ENCODE measurements at regions not wholly inside any gene's neighbourhood (a gene's known extent, or its start where the extent isn't known, plus 50 kb on each side); places are given as distances from the start of the nearest gene placed in this dataset.
"Not testable (repeated sequence)": the region's sequence is repeated elsewhere in the genome, so short reads cannot be mapped to it uniquely, and the experiment has no call there.

GRCh38 chr21:28487455-28488070 is 505.1 kb downstream of the LTN1 start:
- DNase-seq (ENCODE audit: extremely low read depth in 1 of 2, low read depth in 1 of 2) = no peak

DNA sequence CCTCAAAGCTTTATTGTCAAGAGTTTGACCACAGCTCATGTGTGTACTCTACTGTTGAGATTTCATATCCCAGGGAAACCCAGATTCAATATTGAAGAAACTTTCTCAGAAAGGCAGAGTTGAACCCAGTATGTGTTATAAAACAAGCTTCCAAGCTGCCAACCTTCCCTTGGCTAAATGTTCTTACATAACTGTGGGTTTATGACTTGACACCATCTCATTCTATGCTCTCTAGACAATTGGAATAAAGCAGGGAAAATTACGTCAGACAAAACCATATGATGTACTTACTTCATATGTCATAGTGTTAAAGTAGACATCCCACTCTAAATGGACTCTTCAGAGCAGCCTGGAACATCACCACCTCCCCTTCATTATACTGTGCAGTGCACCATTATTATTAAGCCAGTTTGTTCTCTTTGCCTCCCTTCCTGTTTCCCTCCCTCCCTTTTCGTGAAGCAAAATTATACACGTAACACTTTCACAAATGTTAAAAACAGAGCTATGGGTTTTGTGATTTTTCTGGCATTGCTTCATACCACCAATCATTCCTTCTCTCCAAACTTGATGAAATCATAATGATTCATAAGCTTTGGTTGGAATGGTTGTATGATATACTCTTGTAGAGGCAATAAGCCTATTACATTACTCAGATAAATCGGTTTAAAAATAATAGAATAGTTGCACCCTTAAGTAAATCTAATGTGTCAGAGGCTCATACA is 507.2 kb downstream of the LTN1 start:
- no peak for DNase-seq (ENCODE audit: extremely low read depth in 1 of 2, low read depth in 1 of 2)

GRCh38 chr21:28483301-28484035 is 509.2 kb downstream of the LTN1 start:
- no peak for DNase-seq (ENCODE audit: extremely low read depth in 1 of 2, low read depth in 1 of 2)

GRCh38 chr21:28482657-28483056 is 510.0 kb downstream of the LTN1 start:
- DNase-seq (ENCODE audit: extremely low read depth in 1 of 2, low read depth in 1 of 2) = no peak

- DNase-seq (ENCODE audit: extremely low read depth in 1 of 2, low read depth in 1 of 2) = no peak
These were observed 512.2 kb downstream of the LTN1 start for GRCh38 chr21:28480470-28480869.

DNA sequence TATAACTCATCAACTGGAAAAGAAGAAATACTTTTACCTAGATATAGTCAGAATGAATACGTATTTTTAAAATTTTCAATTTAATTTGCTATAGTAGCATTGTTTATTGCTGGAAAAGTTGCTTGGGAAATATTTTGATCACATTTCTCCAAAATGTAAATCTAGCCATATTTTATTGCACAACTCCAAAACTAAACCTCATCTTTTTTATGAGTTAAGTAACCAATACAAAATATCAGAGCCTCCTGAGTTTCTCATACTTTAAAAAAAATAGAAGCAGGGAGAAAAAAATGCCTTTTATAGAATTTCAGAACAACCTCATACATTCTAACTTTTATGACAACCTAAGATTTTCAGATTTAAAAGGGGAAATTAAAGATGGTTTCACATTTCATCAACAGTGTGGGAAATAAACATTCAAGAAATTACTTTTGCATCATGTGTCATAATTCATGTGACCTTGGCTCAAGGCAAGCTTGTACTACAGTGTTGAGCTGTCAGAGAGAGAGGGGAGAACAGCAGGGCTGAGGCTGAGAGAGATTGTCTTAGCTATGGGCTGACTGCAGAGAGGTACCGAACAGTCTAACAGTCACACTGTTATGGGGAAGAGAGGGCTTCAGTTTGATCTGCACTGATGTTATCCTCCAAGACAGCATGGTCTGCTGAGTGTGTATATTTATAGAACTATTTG is 519.0 kb downstream of the LTN1 start:
- DNase-seq (ENCODE audit: extremely low read depth in 1 of 2, low read depth in 1 of 2) = no peak

DNA sequence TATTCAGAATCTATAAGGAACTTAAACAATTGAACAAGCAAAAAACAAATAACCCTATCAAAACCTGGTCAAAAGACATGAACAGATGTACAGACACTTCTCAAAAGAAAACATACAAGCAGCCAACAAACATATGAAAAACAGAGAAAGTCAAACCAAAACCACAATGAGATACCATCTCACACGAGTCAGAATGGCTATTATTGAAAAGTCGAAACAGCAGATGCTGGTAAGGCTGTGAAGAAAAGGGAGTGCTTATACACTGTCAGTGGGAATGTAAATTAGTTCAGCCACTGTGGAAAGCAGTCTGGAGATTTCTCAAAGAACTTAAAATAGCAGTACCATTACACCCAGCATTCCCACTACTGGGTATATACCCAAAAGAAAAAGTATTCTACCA is 520.1 kb downstream of the LTN1 start:
- not testable (repeated sequence) for DNase-seq (ENCODE audit: extremely low read depth in 1 of 2, low read depth in 1 of 2)

GRCh38 chr21:28464988-28465387 is 527.7 kb downstream of the LTN1 start:
- no peak for DNase-seq (ENCODE audit: extremely low read depth in 1 of 2, low read depth in 1 of 2)

GRCh38 chr21:28464095-28464494 is 528.6 kb downstream of the LTN1 start:
- DNase-seq (ENCODE audit: extremely low read depth in 1 of 2, low read depth in 1 of 2) = no peak

- no peak for DNase-seq (ENCODE audit: extremely low read depth in 1 of 2, low read depth in 1 of 2)
These were observed 533.5 kb downstream of the LTN1 start for GRCh38 chr21:28459193-28459592.

DNA sequence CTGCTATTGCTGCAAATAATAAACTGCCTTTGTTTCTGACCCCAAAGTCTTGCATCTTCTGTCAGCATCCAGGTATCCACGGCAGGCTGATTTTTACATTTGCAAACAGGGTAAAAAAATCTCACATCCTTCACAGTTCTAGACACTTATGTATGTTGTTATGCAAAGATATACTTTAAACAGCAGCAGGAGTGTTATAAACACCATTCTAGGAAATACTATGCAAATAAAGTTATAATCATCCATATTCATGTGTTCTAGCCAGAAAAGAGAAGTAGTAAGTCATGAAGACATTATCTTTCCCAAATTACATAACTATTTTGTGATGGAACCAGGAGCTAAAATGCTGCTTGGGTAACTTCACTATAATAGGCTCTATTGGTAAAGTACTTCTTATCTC is 534.2 kb downstream of the LTN1 start:
- DNase-seq (ENCODE audit: extremely low read depth in 1 of 2, low read depth in 1 of 2) = no peak

- no peak for DNase-seq (ENCODE audit: extremely low read depth in 1 of 2, low read depth in 1 of 2)
These were observed 537.5 kb downstream of the LTN1 start for GRCh38 chr21:28455253-28455600.

DNA sequence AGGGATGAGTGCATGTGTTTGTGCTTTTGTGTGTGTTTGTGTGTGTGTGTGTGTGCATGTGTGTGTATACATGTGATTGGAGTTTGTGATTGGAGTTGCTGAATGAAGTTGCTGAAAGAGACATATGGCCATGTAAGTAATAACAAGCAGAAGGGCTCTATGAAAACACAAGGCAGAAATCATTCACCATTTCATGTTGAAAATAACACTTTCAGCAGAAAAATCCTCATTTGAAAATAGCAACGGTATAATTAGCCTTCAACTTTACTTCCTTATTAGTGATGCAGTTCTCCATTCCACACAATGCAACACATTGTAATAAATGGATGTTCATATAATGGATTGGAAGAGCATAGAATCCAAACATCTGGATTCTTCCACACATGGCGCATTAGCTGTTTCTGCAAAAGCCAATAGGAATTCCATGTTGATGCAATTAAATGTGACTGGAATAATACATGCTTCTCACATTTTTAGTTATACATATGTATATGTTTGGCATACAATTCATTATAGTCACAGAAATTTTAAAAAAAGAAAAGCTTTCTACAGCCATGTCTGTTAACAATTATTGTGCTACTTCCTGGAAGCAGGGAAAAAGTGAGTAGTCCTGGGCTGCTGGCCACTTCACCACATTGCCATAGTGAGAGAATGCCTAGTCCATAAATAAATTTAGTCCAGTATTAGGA is 538.0 kb downstream of the LTN1 start:
- no peak for DNase-seq (ENCODE audit: extremely low read depth in 1 of 2, low read depth in 1 of 2)

GRCh38 chr21:28447462-28447861 is 545.2 kb downstream of the LTN1 start:
- DNase-seq (ENCODE audit: extremely low read depth in 1 of 2, low read depth in 1 of 2) = no peak

DNA sequence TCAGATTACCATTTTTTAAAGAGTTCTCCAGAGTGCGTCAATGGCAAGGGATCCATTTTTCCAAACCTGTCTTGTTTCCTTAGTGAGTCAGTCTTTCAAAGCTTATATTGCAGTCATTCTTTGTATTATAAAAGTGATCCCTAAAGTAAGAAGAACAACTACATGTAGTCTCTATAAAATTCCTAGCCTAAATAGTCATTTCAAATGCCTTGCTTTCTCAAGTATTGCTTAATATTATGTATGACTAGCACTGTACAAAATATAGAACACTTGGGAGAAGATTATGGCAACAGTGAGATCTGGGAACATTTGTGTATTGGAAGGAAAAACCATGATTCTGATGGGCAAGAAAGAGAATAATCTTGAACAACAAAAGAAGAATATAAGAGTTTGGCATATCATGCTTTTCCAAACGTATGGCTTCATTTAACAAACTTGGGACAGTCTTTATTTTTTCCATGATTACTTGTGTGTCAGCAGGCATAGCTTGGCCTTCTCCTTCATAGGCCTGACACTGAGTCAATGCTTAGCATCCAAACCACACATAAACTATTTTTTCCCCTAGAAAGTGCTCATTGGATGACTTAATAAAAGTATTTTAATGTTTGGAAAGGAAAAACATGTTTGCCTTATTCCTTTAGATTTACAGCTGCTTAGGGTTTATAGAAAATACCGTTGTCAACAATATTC is 547.4 kb downstream of the LTN1 start:
- DNase-seq (ENCODE audit: extremely low read depth in 1 of 2, low read depth in 1 of 2) = no peak

GRCh38 chr21:28444557-28444956 is 548.1 kb downstream of the LTN1 start:
- DNase-seq (ENCODE audit: extremely low read depth in 1 of 2, low read depth in 1 of 2) = no peak

GRCh38 chr21:28444111-28444510 is 548.6 kb downstream of the LTN1 start:
- DNase-seq (ENCODE audit: extremely low read depth in 1 of 2, low read depth in 1 of 2) = no peak

- no peak for DNase-seq (ENCODE audit: extremely low read depth in 1 of 2, low read depth in 1 of 2)
These were observed 550.1 kb downstream of the LTN1 start for GRCh38 chr21:28442624-28443023.

- DNase-seq (ENCODE audit: extremely low read depth in 1 of 2, low read depth in 1 of 2) = no peak
These were observed 550.6 kb downstream of the LTN1 start for GRCh38 chr21:28442085-28442484.

- no peak for DNase-seq (ENCODE audit: extremely low read depth in 1 of 2, low read depth in 1 of 2)
These were observed 552.9 kb downstream of the LTN1 start for GRCh38 chr21:28439788-28440187.

All from activated CD8-positive, alpha-beta memory T cell treated with anti-CD3 and anti-CD28 coated beads for 1 hour (primary cell).